ENCODE measurements at regions not wholly inside any gene's neighbourhood (a gene's known extent, or its start where the extent isn't known, plus 50 kb on each side); places are given as distances from the start of the nearest gene placed in this dataset.

DNA sequence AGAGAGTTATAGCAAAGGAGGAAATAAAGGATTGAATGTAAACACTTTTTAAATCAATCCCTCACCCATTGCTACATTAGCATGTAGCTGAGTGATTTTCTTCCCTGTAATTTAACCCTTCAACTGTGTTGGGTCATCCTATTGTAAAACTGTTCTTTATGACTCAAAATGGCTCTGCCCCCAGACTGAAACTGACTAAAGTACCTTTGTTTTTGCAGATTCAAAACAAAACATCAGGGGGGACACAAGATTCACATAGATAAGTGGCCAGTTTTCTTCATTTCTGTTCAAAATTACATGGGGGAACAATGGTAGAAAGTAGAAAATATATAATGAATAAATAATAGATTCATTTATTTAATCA, 268.4 kb downstream of the IGSF11 start:
- TF ChIP-seq, protein P1, sequence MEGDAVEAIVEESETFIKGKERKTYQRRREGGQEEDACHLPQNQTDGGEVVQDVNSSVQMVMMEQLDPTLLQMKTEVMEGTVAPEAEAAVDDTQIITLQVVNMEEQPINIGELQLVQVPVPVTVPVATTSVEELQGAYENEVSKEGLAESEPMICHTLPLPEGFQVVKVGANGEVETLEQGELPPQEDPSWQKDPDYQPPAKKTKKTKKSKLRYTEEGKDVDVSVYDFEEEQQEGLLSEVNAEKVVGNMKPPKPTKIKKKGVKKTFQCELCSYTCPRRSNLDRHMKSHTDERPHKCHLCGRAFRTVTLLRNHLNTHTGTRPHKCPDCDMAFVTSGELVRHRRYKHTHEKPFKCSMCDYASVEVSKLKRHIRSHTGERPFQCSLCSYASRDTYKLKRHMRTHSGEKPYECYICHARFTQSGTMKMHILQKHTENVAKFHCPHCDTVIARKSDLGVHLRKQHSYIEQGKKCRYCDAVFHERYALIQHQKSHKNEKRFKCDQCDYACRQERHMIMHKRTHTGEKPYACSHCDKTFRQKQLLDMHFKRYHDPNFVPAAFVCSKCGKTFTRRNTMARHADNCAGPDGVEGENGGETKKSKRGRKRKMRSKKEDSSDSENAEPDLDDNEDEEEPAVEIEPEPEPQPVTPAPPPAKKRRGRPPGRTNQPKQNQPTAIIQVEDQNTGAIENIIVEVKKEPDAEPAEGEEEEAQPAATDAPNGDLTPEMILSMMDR (IDR thresholded peaks at IDR 0.05 in 8 of 11, conservative IDR thresholded peaks at IDR 0.05 in 3 of 11): no peak
- no peak for TF ChIP-seq POLR2AphosphoS5 (IDR thresholded peaks at IDR 0.05)
- TF ChIP-seq POLR2A (IDR thresholded peaks at IDR 0.05): no peak

Data from spleen (tissue), 7 donors.